ENCODE measurements at regions not wholly inside any gene's neighbourhood (a gene's known extent, or its start where the extent isn't known, plus 50 kb on each side); places are given as distances from the start of the nearest gene placed in this dataset.

GRCh38 chr2:129733579-129733978, 245.9 kb upstream of the RAB6C start:
- Histone ChIP-seq H3K4me3 (ENCODE audit: low read depth, low read length) (no peak overlapping the region), H3K79me2 (ENCODE audit: control insufficient read depth, insufficient read depth, low read length, unreplicated experiment) (no peaks in the 10 kb centered on the region), H3K27ac (ENCODE audit: low read depth, low read length) (no peak overlapping the region), H3K4me1 (ENCODE audit: control insufficient read depth, insufficient read depth, low read length, unreplicated experiment) (no peaks in the 10 kb centered on the region), H3K27me3 (ENCODE audit: insufficient read depth, low read length) (no peaks in the 10 kb centered on the region), H3K36me3 (ENCODE audit: insufficient read depth, low read length) (no peaks in the 10 kb centered on the region), H2AFZ (ENCODE audit: low read length, unreplicated experiment) (no peak overlapping the region)

- Histone ChIP-seq H3K4me1 (ENCODE audit: control insufficient read depth, insufficient read depth, low read length, unreplicated experiment) (no peaks in the 10 kb centered on the region), H3K4me3 (ENCODE audit: low read depth, low read length) (no peak overlapping the region), H3K27ac (ENCODE audit: low read depth, low read length) (no peak overlapping the region), H3K27me3 (ENCODE audit: insufficient read depth, low read length) (no peaks in the 10 kb centered on the region), H3K36me3 (ENCODE audit: insufficient read depth, low read length) (no peaks in the 10 kb centered on the region), H3K79me2 (ENCODE audit: control insufficient read depth, insufficient read depth, low read length, unreplicated experiment) (no peaks in the 10 kb centered on the region), H2AFZ (ENCODE audit: low read length, unreplicated experiment) (no peak overlapping the region)
Observed at GRCh38 chr2:129734343-129735034, 245.0 kb upstream of the RAB6C start.

GRCh38 chr2:129735576-129735975, 243.9 kb upstream of the RAB6C start:
- no peak overlapping the region for H2AFZ ChIP-seq (ENCODE audit: low read length, unreplicated experiment)
- H3K4me1 ChIP-seq (ENCODE audit: control insufficient read depth, insufficient read depth, low read length, unreplicated experiment): no peaks in the 10 kb centered on the region
- H3K27me3 ChIP-seq (ENCODE audit: insufficient read depth, low read length): no peaks in the 10 kb centered on the region
- no peak overlapping the region for H3K27ac ChIP-seq (ENCODE audit: low read depth, low read length)
- no peak overlapping the region for H3K4me3 ChIP-seq (ENCODE audit: low read depth, low read length)
- H3K36me3 ChIP-seq (ENCODE audit: insufficient read depth, low read length): no peaks in the 10 kb centered on the region
- H3K79me2 ChIP-seq (ENCODE audit: control insufficient read depth, insufficient read depth, low read length, unreplicated experiment): no peaks in the 10 kb centered on the region

GRCh38 chr2:129737660-129738527, 241.6 kb upstream of the RAB6C start:
- no peak overlapping the region for H3K27ac ChIP-seq (ENCODE audit: low read depth, low read length)
- H3K79me2 ChIP-seq (ENCODE audit: control insufficient read depth, insufficient read depth, low read length, unreplicated experiment): no peaks in the 10 kb centered on the region
- no peaks in the 10 kb centered on the region for H3K27me3 ChIP-seq (ENCODE audit: insufficient read depth, low read length)
- H2AFZ ChIP-seq (ENCODE audit: low read length, unreplicated experiment): no peak overlapping the region
- no peak overlapping the region for H3K4me3 ChIP-seq (ENCODE audit: low read depth, low read length)
- no peaks in the 10 kb centered on the region for H3K4me1 ChIP-seq (ENCODE audit: control insufficient read depth, insufficient read depth, low read length, unreplicated experiment)
- no peaks in the 10 kb centered on the region for H3K36me3 ChIP-seq (ENCODE audit: insufficient read depth, low read length)

- no peak overlapping the region for H2AFZ ChIP-seq (ENCODE audit: low read length, unreplicated experiment)
- H3K4me3 ChIP-seq (ENCODE audit: low read depth, low read length): no peak overlapping the region
- no peaks in the 10 kb centered on the region for H3K27me3 ChIP-seq (ENCODE audit: insufficient read depth, low read length)
- no peaks in the 10 kb centered on the region for H3K36me3 ChIP-seq (ENCODE audit: insufficient read depth, low read length)
- H3K4me1 ChIP-seq (ENCODE audit: control insufficient read depth, insufficient read depth, low read length, unreplicated experiment): no peaks in the 10 kb centered on the region
- no peak overlapping the region for H3K27ac ChIP-seq (ENCODE audit: low read depth, low read length)
- no peaks in the 10 kb centered on the region for H3K79me2 ChIP-seq (ENCODE audit: control insufficient read depth, insufficient read depth, low read length, unreplicated experiment)
Observed at GRCh38 chr2:129738799-129739198, 240.7 kb upstream of the RAB6C start.

GRCh38 chr2:129740504-129740903, 239.0 kb upstream of the RAB6C start:
- H2AFZ ChIP-seq (ENCODE audit: low read length, unreplicated experiment): no peak overlapping the region

GRCh38 chr2:129741165-129741564, 238.3 kb upstream of the RAB6C start:
- no peak overlapping the region for H2AFZ ChIP-seq (ENCODE audit: low read length, unreplicated experiment)
- H3K27me3 ChIP-seq (ENCODE audit: insufficient read depth, low read length): no peaks in the 10 kb centered on the region
- H3K36me3 ChIP-seq (ENCODE audit: insufficient read depth, low read length): no peaks in the 10 kb centered on the region
- H3K4me3 ChIP-seq (ENCODE audit: low read depth, low read length): no peak overlapping the region
- no peaks in the 10 kb centered on the region for H3K4me1 ChIP-seq (ENCODE audit: control insufficient read depth, insufficient read depth, low read length, unreplicated experiment)
- no peak overlapping the region for H3K27ac ChIP-seq (ENCODE audit: low read depth, low read length)
- H3K79me2 ChIP-seq (ENCODE audit: control insufficient read depth, insufficient read depth, low read length, unreplicated experiment): no peaks in the 10 kb centered on the region

More at GRCh38 chr2:129740504-129740903, 239.0 kb upstream of the RAB6C start:
- no peak overlapping the region for H3K27ac ChIP-seq (ENCODE audit: low read depth, low read length)
- H3K79me2 ChIP-seq (ENCODE audit: control insufficient read depth, insufficient read depth, low read length, unreplicated experiment): no peaks in the 10 kb centered on the region
- no peaks in the 10 kb centered on the region for H3K27me3 ChIP-seq (ENCODE audit: insufficient read depth, low read length)
- no peaks in the 10 kb centered on the region for H3K36me3 ChIP-seq (ENCODE audit: insufficient read depth, low read length)
- no peaks in the 10 kb centered on the region for H3K4me1 ChIP-seq (ENCODE audit: control insufficient read depth, insufficient read depth, low read length, unreplicated experiment)
- no peak overlapping the region for H3K4me3 ChIP-seq (ENCODE audit: low read depth, low read length)

- H3K4me1 ChIP-seq (ENCODE audit: control insufficient read depth, insufficient read depth, low read length, unreplicated experiment): no peaks in the 10 kb centered on the region
- H2AFZ ChIP-seq (ENCODE audit: low read length, unreplicated experiment): no peak overlapping the region
- no peaks in the 10 kb centered on the region for H3K79me2 ChIP-seq (ENCODE audit: control insufficient read depth, insufficient read depth, low read length, unreplicated experiment)
- H3K36me3 ChIP-seq (ENCODE audit: insufficient read depth, low read length): no peaks in the 10 kb centered on the region
- no peaks in the 10 kb centered on the region for H3K27me3 ChIP-seq (ENCODE audit: insufficient read depth, low read length)
- H3K27ac ChIP-seq (ENCODE audit: low read depth, low read length): no peak overlapping the region
- no peak overlapping the region for H3K4me3 ChIP-seq (ENCODE audit: low read depth, low read length)
Observed at GRCh38 chr2:129741623-129742022, 237.8 kb upstream of the RAB6C start.

- Histone ChIP-seq H3K27ac (ENCODE audit: low read depth, low read length) (no peak overlapping the region), H3K4me3 (ENCODE audit: low read depth, low read length) (no peak overlapping the region), H3K36me3 (ENCODE audit: insufficient read depth, low read length) (no peaks in the 10 kb centered on the region), H3K79me2 (ENCODE audit: control insufficient read depth, insufficient read depth, low read length, unreplicated experiment) (no peaks in the 10 kb centered on the region), H2AFZ (ENCODE audit: low read length, unreplicated experiment) (no peak overlapping the region), H3K4me1 (ENCODE audit: control insufficient read depth, insufficient read depth, low read length, unreplicated experiment) (no peaks in the 10 kb centered on the region), H3K27me3 (ENCODE audit: insufficient read depth, low read length) (no peaks in the 10 kb centered on the region)
Observed at GRCh38 chr2:129742415-129743180, 236.9 kb upstream of the RAB6C start.

- Histone ChIP-seq H3K4me1 (ENCODE audit: control insufficient read depth, insufficient read depth, low read length, unreplicated experiment) (no peaks in the 10 kb centered on the region), H2AFZ (ENCODE audit: low read length, unreplicated experiment) (no peak overlapping the region), H3K4me3 (ENCODE audit: low read depth, low read length) (no peak overlapping the region), H3K36me3 (ENCODE audit: insufficient read depth, low read length) (no peaks in the 10 kb centered on the region), H3K27me3 (ENCODE audit: insufficient read depth, low read length) (no peaks in the 10 kb centered on the region), H3K79me2 (ENCODE audit: control insufficient read depth, insufficient read depth, low read length, unreplicated experiment) (no peaks in the 10 kb centered on the region), H3K27ac (ENCODE audit: low read depth, low read length) (no peak overlapping the region)
Observed at GRCh38 chr2:129744141-129744540, 235.3 kb upstream of the RAB6C start.
